Kidney (tissue), 13 donors: ENCODE measurements at regions not wholly inside any gene's neighbourhood (a gene's known extent, or its start where the extent isn't known, plus 50 kb on each side); places are given as distances from the start of the nearest gene placed in this dataset.

Source experiments
- DNase-seq, 5 donors: peaks; one replicate each; pipeline ENCODE4 v3.0.0-alpha.2; 2013 to 2020
- FAIRE-seq: peaks from 2 replicates; lab custom pipeline; 2012; peaks lifted over from hg19 to GRCh38; lab: Jason Lieb, UNC
- H3K27ac ChIP-seq, 2 donors: one replicate each; pipeline ENCODE4 v1.7.0; 2013; ENCODE audit warnings: low read depth in 2 of 2, low read length in 2 of 2, inconsistent platforms in 1 of 2
- H3K27me3 ChIP-seq: one replicate; pipeline ENCODE4 v1.7.1; 2013; ENCODE audit warnings: low read length, inconsistent platforms; ENCODE audit not compliant: control insufficient read depth, insufficient read depth
- H3K36me3 ChIP-seq, 3 donors: one replicate each; pipeline versions ENCODE4 v1.7.0 to v1.7.1; 2013; ENCODE audit warnings: low read length in 3 of 3, control low read depth in 1 of 3, inconsistent platforms in 1 of 3; ENCODE audit not compliant: insufficient read depth in 3 of 3, control insufficient read depth in 2 of 3
- H3K4me1 ChIP-seq, 3 donors: one replicate each; pipeline versions ENCODE4 v1.7.0 to v1.7.1; 2013; ENCODE audit warnings: low read length in 3 of 3, inconsistent platforms in 1 of 3, low read depth in 1 of 3; ENCODE audit not compliant: control insufficient read depth in 2 of 3, insufficient read depth in 2 of 3
- H3K4me3 ChIP-seq, 3 donors: one replicate each; pipeline versions ENCODE4 v1.7.0 to v1.8.1; 2013; ENCODE audit warnings: low read length in 3 of 3, control low read depth in 1 of 3, inconsistent platforms in 1 of 3
- H3K9ac ChIP-seq, 3 donors: one replicate each; pipeline versions ENCODE4 v1.7.0 to v1.7.1; 2013; ENCODE audit warnings: low read length in 3 of 3, control low read depth in 1 of 3, inconsistent platforms in 1 of 3
- H3K9me3 ChIP-seq, 3 donors: one replicate each; pipeline versions ENCODE4 v1.7.0 to v1.7.1; 2013; ENCODE audit warnings: low read length in 3 of 3, control low read depth in 1 of 3, inconsistent platforms in 1 of 3; ENCODE audit not compliant: control insufficient read depth in 2 of 3, insufficient read depth in 1 of 3
- CTCF ChIP-seq: IDR thresholded peaks from 3 replicates; pipeline ENCODE4 v1.5.1; 2012; ENCODE audit warnings: mild to moderate bottlenecking, moderate library complexity, borderline replicate concordance; ENCODE audit not compliant: insufficient read depth; ENCODE audit errors: extremely low read depth
- intact Hi-C: fragments of 100-400 bp; cut with DNase I; formaldehyde crosslinking; loops from one replicate; pipeline ENCODE4 v1.11.1; 2022
- donor health status: control.
- donor health status: control.
- donor health status: control.
- donor health status: control.
- donor health status: control.
- donor health status: DM: yes; HTN: yes; CAD: no.
- donor health status: Normal renal cell carcinoma (clear cell type).

- Histone ChIP-seq H3K9me3 (no peaks in the 10 kb centered on the region), H3K36me3 (no peaks in the 10 kb centered on the region), H3K27ac (no peak overlapping the region), H3K4me3 (no peak overlapping the region), H3K9ac (no peak overlapping the region), H3K4me1 (peaks cover 0 to 6% (median 4%) of the 10 kb centered on the region in 3 donors), H3K27me3 (no peaks in the 10 kb centered on the region)
- intact Hi-C loops: no loop called here
- DNase-seq (no peak), FAIRE-seq (no peak)
- no peak for TF ChIP-seq CTCF
These were observed 163.9 kb upstream of the SLC7A11 start for GRCh38 chr4:138405934-138406567.

- DNase-seq (no peak), FAIRE-seq (no peak)
- Histone ChIP-seq H3K9ac (no peak overlapping the region), H3K4me3 (no peak overlapping the region), H3K36me3 (no peaks in the 10 kb centered on the region), H3K9me3 (no peaks in the 10 kb centered on the region), H3K27me3 (no peaks in the 10 kb centered on the region), H3K27ac (no peak overlapping the region), H3K4me1 (peaks cover 0 to 6% (median 4%) of the 10 kb centered on the region in 3 donors)
- intact Hi-C loops: no loop called here
- TF ChIP-seq CTCF: no peak
These were observed 163.3 kb upstream of the SLC7A11 start for GRCh38 chr4:138405466-138405891.

- no peak overlapping the region for H3K4me3 ChIP-seq
- DNase-seq (no peak), FAIRE-seq (no peak)
- H3K27ac ChIP-seq: no peak overlapping the region
- no peaks in the 10 kb centered on the region for H3K27me3 ChIP-seq
- no peaks in the 10 kb centered on the region for H3K36me3 ChIP-seq
- TF ChIP-seq CTCF: no peak
- H3K4me1 ChIP-seq: peaks cover 0 to 6% (median 4%) of the 10 kb centered on the region in 3 donors
- intact Hi-C loops: no loop called here
- no peak overlapping the region for H3K9ac ChIP-seq
- H3K9me3 ChIP-seq: no peaks in the 10 kb centered on the region
These were observed 162.7 kb upstream of the SLC7A11 start for GRCh38 chr4:138404801-138405200.

- no peak for DNase-seq
- no peak for FAIRE-seq
- no peaks in the 10 kb centered on the region for H3K9me3 ChIP-seq
- peaks cover 0 to 6% (median 4%) of the 10 kb centered on the region in 3 donors for H3K4me1 ChIP-seq
- TF ChIP-seq CTCF: no peak
- no peak overlapping the region for H3K9ac ChIP-seq
- no peaks in the 10 kb centered on the region for H3K36me3 ChIP-seq
- H3K27ac ChIP-seq: no peak overlapping the region
- intact Hi-C loops: no loop called here
- H3K4me3 ChIP-seq: no peak overlapping the region
- H3K27me3 ChIP-seq: no peaks in the 10 kb centered on the region
These were observed 162.1 kb upstream of the SLC7A11 start for GRCh38 chr4:138404251-138404650.
